ENCODE measurements at regions not wholly inside any gene's neighbourhood (a gene's known extent, or its start where the extent isn't known, plus 50 kb on each side); places are given as distances from the start of the nearest gene placed in this dataset.

DNA sequence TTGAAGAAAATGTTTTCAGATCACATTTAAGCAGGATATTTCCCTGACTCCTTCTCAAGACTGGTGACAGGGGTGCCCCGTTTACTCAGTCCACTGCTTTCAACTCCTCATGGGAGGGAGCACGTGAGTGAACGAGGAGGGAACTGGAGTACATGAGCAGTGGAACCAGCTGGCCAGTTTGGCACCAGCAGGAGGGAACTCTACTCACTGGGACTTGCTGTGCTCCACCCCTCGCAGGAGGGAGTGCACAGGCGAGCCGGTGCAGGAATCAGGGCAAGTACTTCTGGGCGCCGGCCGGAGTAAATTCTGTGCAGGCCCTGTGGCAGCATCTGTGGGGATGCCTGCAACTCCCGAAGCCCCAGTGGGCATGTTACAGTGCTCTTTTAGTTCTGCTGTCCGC lies 1941.1 kb upstream of the C9orf72 start:
- DNase-seq, result no peak
- no peak overlapping the region for H3K4me3 ChIP-seq
- H3K9ac ChIP-seq (ENCODE audit: low read depth in 2 of 2, low read length in 2 of 2), result no peak overlapping the region
- H3K27ac ChIP-seq, result no peak overlapping the region
- H3K36me3 ChIP-seq, result no peaks in the 10 kb centered on the region
- no peaks in the 10 kb centered on the region for H3K9me3 ChIP-seq
- H3K27me3 ChIP-seq, result no peaks in the 10 kb centered on the region
- intact Hi-C loops (cut with DNase I), result no loop called here
- TF ChIP-seq, protein P1, sequence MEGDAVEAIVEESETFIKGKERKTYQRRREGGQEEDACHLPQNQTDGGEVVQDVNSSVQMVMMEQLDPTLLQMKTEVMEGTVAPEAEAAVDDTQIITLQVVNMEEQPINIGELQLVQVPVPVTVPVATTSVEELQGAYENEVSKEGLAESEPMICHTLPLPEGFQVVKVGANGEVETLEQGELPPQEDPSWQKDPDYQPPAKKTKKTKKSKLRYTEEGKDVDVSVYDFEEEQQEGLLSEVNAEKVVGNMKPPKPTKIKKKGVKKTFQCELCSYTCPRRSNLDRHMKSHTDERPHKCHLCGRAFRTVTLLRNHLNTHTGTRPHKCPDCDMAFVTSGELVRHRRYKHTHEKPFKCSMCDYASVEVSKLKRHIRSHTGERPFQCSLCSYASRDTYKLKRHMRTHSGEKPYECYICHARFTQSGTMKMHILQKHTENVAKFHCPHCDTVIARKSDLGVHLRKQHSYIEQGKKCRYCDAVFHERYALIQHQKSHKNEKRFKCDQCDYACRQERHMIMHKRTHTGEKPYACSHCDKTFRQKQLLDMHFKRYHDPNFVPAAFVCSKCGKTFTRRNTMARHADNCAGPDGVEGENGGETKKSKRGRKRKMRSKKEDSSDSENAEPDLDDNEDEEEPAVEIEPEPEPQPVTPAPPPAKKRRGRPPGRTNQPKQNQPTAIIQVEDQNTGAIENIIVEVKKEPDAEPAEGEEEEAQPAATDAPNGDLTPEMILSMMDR (IDR thresholded peaks at IDR 0.05), result no peak
- H3K4me1 ChIP-seq, result no peaks in the 10 kb centered on the region

DNA sequence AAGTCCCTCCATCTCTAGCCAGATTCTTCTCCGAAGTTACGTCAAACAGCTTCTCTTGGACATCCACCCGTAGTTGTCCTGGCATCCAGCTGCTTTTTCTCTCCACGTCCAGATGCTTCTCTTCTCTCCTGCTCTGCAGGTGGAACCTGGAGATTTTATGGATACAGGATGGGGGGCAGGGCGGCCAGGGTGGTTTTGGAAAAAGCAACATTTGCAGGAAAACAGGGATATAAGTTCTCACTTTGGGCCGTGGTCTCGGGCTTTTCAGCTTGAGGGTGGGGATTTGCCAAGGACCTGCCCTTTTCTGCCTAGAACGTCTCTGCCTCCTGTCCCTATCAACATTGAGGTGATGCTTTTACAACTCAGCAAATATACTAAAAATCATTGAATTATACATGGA lies 1941.6 kb upstream of the C9orf72 start:
- no peak overlapping the region for H3K9ac ChIP-seq (ENCODE audit: low read depth in 2 of 2, low read length in 2 of 2)
- no peak overlapping the region for H3K4me3 ChIP-seq
- H3K27ac ChIP-seq, result no peak overlapping the region
- no peaks in the 10 kb centered on the region for H3K4me1 ChIP-seq
- intact Hi-C loops (cut with DNase I), result no loop called here
- DNase-seq, result no peak
- TF ChIP-seq, protein P1 (IDR thresholded peaks at IDR 0.05), result no peak
- no peaks in the 10 kb centered on the region for H3K36me3 ChIP-seq
- H3K9me3 ChIP-seq, result no peaks in the 10 kb centered on the region
- no peaks in the 10 kb centered on the region for H3K27me3 ChIP-seq

GRCh38 chr9:29548436-29548835 lies 1975.2 kb upstream of the C9orf72 start:
- no peak for DNase-seq
- no peaks in the 10 kb centered on the region for H3K27me3 ChIP-seq
- no peak overlapping the region for H3K27ac ChIP-seq
- intact Hi-C loops (cut with DNase I), result no loop called here
- no peak overlapping the region for H3K4me3 ChIP-seq
- H3K36me3 ChIP-seq, result no peaks in the 10 kb centered on the region
- no peak overlapping the region for H3K9ac ChIP-seq (ENCODE audit: low read depth in 2 of 2, low read length in 2 of 2)
- H3K9me3 ChIP-seq, result no peaks in the 10 kb centered on the region
- TF ChIP-seq, protein P1 (IDR thresholded peaks at IDR 0.05), result no peak
- H3K4me1 ChIP-seq, result no peaks in the 10 kb centered on the region

DNA sequence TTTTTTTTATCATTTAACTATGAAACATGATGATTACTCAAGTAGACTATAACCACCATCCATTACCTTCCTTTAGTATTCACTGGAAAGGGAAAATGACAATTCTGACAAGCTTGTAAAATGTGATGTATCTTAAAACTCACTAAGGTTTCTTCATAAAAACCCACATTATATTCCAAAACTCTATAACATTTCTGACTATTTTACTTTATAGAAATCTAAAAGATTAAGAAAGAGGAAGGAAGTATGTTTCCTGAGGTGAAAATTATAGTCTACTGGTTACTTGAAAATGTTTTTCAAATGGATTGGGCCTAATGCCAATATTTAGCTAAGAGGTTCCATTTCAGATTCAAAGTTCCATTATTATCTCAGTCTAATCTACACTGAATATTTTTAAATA lies 1982.2 kb upstream of the C9orf72 start:
- TF ChIP-seq, protein P1 (IDR thresholded peaks at IDR 0.05), result no peak
- H3K9me3 ChIP-seq, result no peaks in the 10 kb centered on the region
- H3K27ac ChIP-seq, result no peak overlapping the region
- no peaks in the 10 kb centered on the region for H3K4me1 ChIP-seq
- H3K4me3 ChIP-seq, result no peak overlapping the region
- DNase-seq, result no peak
- intact Hi-C loops (cut with DNase I), result no loop called here
- H3K36me3 ChIP-seq, result no peaks in the 10 kb centered on the region
- H3K9ac ChIP-seq (ENCODE audit: low read depth in 2 of 2, low read length in 2 of 2), result no peak overlapping the region
- no peaks in the 10 kb centered on the region for H3K27me3 ChIP-seq

- no peak for DNase-seq
These were observed 1983.0 kb upstream of the C9orf72 start for GRCh38 chr9:29556317-29556716.

More at GRCh38 chr9:29556317-29556716, 1983.0 kb upstream of the C9orf72 start:
- Histone ChIP-seq H3K9me3 (no peaks in the 10 kb centered on the region), H3K27ac (no peak overlapping the region), H3K4me1 (no peaks in the 10 kb centered on the region), H3K9ac (ENCODE audit: low read depth in 2 of 2, low read length in 2 of 2) (no peak overlapping the region), H3K36me3 (no peaks in the 10 kb centered on the region), H3K27me3 (no peaks in the 10 kb centered on the region), H3K4me3 (no peak overlapping the region)
- TF ChIP-seq, protein P1 (IDR thresholded peaks at IDR 0.05), result no peak
- intact Hi-C loops (cut with DNase I), result no loop called here
